Trophoblast cell (in vitro differentiated cells and primary cell): ENCODE measurements at regions not wholly inside any gene's neighbourhood (a gene's known extent, or its start where the extent isn't known, plus 50 kb on each side); places are given as distances from the start of the nearest gene placed in this dataset.

Source experiments
- DNase-seq, 2 donors: peaks; one replicate each; pipeline ENCODE4 v3.0.0-alpha.2; 2016
- H2AFZ ChIP-seq: 2 replicates; pipeline ENCODE4 v1.6.1; 2013; ENCODE audit warnings: low read length, moderate library complexity, mild to moderate bottlenecking; ENCODE audit not compliant: insufficient read depth, poor library complexity
- H2AK5ac ChIP-seq: 2 replicates; pipeline ENCODE4 v1.6.1; 2013; ENCODE audit warnings: mild to moderate bottlenecking, low read length
- H2BK120ac ChIP-seq: 2 replicates; pipeline ENCODE4 v1.6.1; 2013; ENCODE audit warnings: low read length, mild to moderate bottlenecking, moderate library complexity; ENCODE audit not compliant: insufficient read depth, poor library complexity
- H2BK12ac ChIP-seq: 2 replicates; pipeline ENCODE4 v1.6.1; 2013; ENCODE audit warnings: mild to moderate bottlenecking, low read length, moderate library complexity
- H2BK5ac ChIP-seq: 2 replicates; pipeline ENCODE4 v1.6.1; 2013; ENCODE audit warnings: low read length, low read depth, moderate library complexity, mild to moderate bottlenecking; ENCODE audit not compliant: poor library complexity
- H3K14ac ChIP-seq: 2 replicates; pipeline ENCODE4 v1.6.1; 2013; ENCODE audit warnings: mild to moderate bottlenecking, low read length
- H3K18ac ChIP-seq: 2 replicates; pipeline ENCODE4 v1.6.1; 2013; ENCODE audit warnings: mild to moderate bottlenecking, low read length
- H3K23ac ChIP-seq: 2 replicates; pipeline ENCODE4 v1.6.1; 2013; ENCODE audit warnings: low read length
- H3K27ac ChIP-seq: 2 replicates; pipeline ENCODE4 v1.5.1; 2013; ENCODE audit warnings: low read depth, mild to moderate bottlenecking, inconsistent platforms, low read length, moderate library complexity
- H3K27me3 ChIP-seq: 2 replicates; pipeline ENCODE4 v1.6.1; 2013; ENCODE audit warnings: inconsistent platforms, mild to moderate bottlenecking, low read length, moderate library complexity; ENCODE audit not compliant: insufficient read depth
- H3K36me3 ChIP-seq, 2 experiments: 1 replicate in 1 of 2; 2 replicates in 1 of 2; pipeline ENCODE4 v1.6.1; 2013; ENCODE audit warnings: low read length in 2 of 2, mild to moderate bottlenecking in 2 of 2, moderate library complexity in 1 of 2; ENCODE audit not compliant: insufficient read depth in 2 of 2, control insufficient read depth in 1 of 2
- H3K4ac ChIP-seq: 2 replicates; pipeline ENCODE4 v1.6.1; 2013; ENCODE audit warnings: low read depth, mild to moderate bottlenecking, low read length, moderate library complexity
- H3K4me1 ChIP-seq, 2 experiments: 1 replicate in 1 of 2; 2 replicates in 1 of 2; pipeline ENCODE4 v1.6.1; 2013; ENCODE audit warnings: low read length in 2 of 2, mild to moderate bottlenecking in 2 of 2, moderate library complexity in 1 of 2; ENCODE audit not compliant: insufficient read depth in 2 of 2, control insufficient read depth in 1 of 2
- H3K4me2 ChIP-seq: 2 replicates; pipeline ENCODE4 v1.6.1; 2013; ENCODE audit warnings: inconsistent platforms, mild to moderate bottlenecking, low read length, moderate library complexity
- H3K4me3 ChIP-seq: 2 replicates; pipeline ENCODE4 v1.5.1; 2013; ENCODE audit warnings: mild to moderate bottlenecking, low read depth, low read length, inconsistent platforms
- H3K79me1 ChIP-seq: one replicate; pipeline ENCODE4 v1.6.1; 2013; ENCODE audit warnings: low read length
- H3K79me2 ChIP-seq: 2 replicates; pipeline ENCODE4 v1.6.1; 2013; ENCODE audit warnings: low read length, mild to moderate bottlenecking; ENCODE audit not compliant: control insufficient read depth, insufficient read depth, poor library complexity
- H3K9ac ChIP-seq: 2 replicates; pipeline ENCODE4 v1.6.1; 2013; ENCODE audit warnings: mild to moderate bottlenecking, low read length
- H3K9me3 ChIP-seq: 2 replicates; pipeline ENCODE4 v1.6.1; 2013; ENCODE audit warnings: low read depth, mild to moderate bottlenecking, control low read depth, inconsistent platforms, low read length; ENCODE audit not compliant: insufficient read depth
- H4K12ac ChIP-seq: 2 replicates; pipeline ENCODE4 v1.6.1; 2013; ENCODE audit warnings: low read depth, mild to moderate bottlenecking, low read length, moderate library complexity
- H4K8ac ChIP-seq: 2 replicates; pipeline ENCODE4 v1.6.1; 2013; ENCODE audit warnings: low read depth, mild to moderate bottlenecking, low read length, moderate library complexity
- H4K91ac ChIP-seq: one replicate; pipeline ENCODE4 v1.6.1; 2013; ENCODE audit warnings: low read depth, mild to moderate bottlenecking, low read length, moderate library complexity
- WGBS: extraction: QIAGEN DNeasy Blood & Tissue Kit; methylation state at CpG from one replicate; pipeline ENCODE4 v1.1.7; 2013; ENCODE audit warnings: missing lambda C conversion rate; ENCODE audit not compliant: insufficient read length, insufficient coverage; ENCODE audit errors: extremely low coverage; 5-methylcytosine and 5-hydroxymethylcytosine counted together

DNA sequence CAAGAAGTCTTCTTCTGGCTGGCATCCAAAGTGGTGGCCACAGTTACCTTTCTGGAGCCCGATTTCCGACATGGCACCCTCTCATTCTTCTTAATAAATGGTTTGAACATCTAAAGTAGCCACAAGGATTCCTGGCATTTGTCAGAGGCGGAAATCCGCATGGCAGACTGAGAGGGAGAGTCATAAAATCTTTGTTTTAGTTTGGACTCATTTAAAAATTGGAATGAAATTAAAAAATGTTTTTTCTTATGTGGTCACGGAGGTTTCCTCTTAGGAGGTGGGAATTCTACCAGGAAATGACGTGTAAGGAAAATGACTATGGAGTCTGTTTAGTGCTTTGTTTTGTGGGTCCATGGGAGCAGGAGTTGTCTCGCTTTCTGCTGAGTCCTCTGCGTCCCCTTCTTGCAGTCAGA, 133.0 kb upstream of the PTCH1 start:
- Histone ChIP-seq H3K36me3 (no peaks in the 10 kb centered on the region), H4K91ac (no peak overlapping the region), H2BK12ac (no peak overlapping the region), H3K4ac (no peak overlapping the region), H2AK5ac (no peak overlapping the region), H3K9me3 (peaks cover 2% of the 10 kb centered on the region), H3K4me3 (no peak overlapping the region), H3K27ac (no peak overlapping the region), H3K4me2 (no peak overlapping the region), H2AFZ (no peak overlapping the region), H3K79me2 (no peaks in the 10 kb centered on the region), H3K4me1 (no peaks in the 10 kb centered on the region), H3K18ac (no peak overlapping the region), H3K14ac (no peak overlapping the region), H2BK120ac (no peak overlapping the region), H3K27me3 (no peaks in the 10 kb centered on the region), H3K79me1 (no peaks in the 10 kb centered on the region), H2BK5ac (no peak overlapping the region), H4K12ac (no peak overlapping the region), H4K8ac (no peak overlapping the region), H3K9ac (no peak overlapping the region), H3K23ac (no peak overlapping the region)
- DNase-seq, result no peak
- no CpG with 5 or more reads among the region's 8 CpGs for WGBS

DNA sequence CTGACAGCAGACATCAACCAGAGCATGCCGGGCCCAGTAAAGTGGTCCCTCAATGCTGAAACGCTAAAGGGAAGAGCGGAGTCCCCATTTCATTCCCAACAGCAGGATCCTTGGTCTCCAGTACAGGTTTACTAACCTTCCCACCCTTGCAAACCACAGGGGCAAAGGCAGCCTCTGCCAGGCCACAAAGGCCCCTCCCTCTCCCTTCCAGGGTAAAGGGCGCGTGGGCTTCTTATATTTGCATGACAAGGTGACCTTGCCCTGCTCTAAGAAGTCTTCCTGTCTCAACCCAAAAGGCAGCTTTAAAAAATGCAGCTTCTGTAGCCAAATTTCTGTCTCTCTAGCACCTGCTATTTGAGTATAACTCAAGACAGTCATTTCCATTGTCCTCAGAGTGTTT, 131.5 kb upstream of the PTCH1 start:
- H4K12ac ChIP-seq, result no peak overlapping the region
- H3K4me2 ChIP-seq, result no peak overlapping the region
- no peak overlapping the region for H2BK12ac ChIP-seq
- no peak overlapping the region for H3K9ac ChIP-seq
- H3K27ac ChIP-seq, result no peak overlapping the region
- H3K4me1 ChIP-seq, result no peaks in the 10 kb centered on the region
- H3K36me3 ChIP-seq, result no peaks in the 10 kb centered on the region
- no peak overlapping the region for H3K4ac ChIP-seq
- no peak overlapping the region for H4K91ac ChIP-seq
- H3K9me3 ChIP-seq, result peaks cover 2% of the 10 kb centered on the region
- H3K27me3 ChIP-seq, result no peaks in the 10 kb centered on the region
- no peak overlapping the region for H4K8ac ChIP-seq
- no peak overlapping the region for H3K14ac ChIP-seq
- no peak for DNase-seq
- H2BK5ac ChIP-seq, result no peak overlapping the region
- H3K4me3 ChIP-seq, result no peak overlapping the region
- H3K23ac ChIP-seq, result no peak overlapping the region
- no peak overlapping the region for H2BK120ac ChIP-seq
- WGBS, result no CpG with 5 or more reads among the region's 5 CpGs
- no peak overlapping the region for H2AK5ac ChIP-seq
- no peak overlapping the region for H3K18ac ChIP-seq
- H3K79me1 ChIP-seq, result no peaks in the 10 kb centered on the region
- H3K79me2 ChIP-seq, result no peaks in the 10 kb centered on the region
- H2AFZ ChIP-seq, result no peak overlapping the region

GRCh38 chr9:95645992-95646391, 129.2 kb upstream of the PTCH1 start:
- no peak overlapping the region for H2AFZ ChIP-seq
- H3K4me2 ChIP-seq, result no peak overlapping the region
- no peak for DNase-seq
- H3K4ac ChIP-seq, result no peak overlapping the region
- H3K27me3 ChIP-seq, result no peaks in the 10 kb centered on the region
- no peaks in the 10 kb centered on the region for H3K4me1 ChIP-seq
- H3K4me3 ChIP-seq, result no peak overlapping the region
- H2AK5ac ChIP-seq, result no peak overlapping the region
- H3K18ac ChIP-seq, result no peak overlapping the region
- no peak overlapping the region for H3K23ac ChIP-seq
- H3K9ac ChIP-seq, result no peak overlapping the region
- no peak overlapping the region for H2BK12ac ChIP-seq
- H3K9me3 ChIP-seq, result no peaks in the 10 kb centered on the region
- H4K12ac ChIP-seq, result no peak overlapping the region
- no peak overlapping the region for H4K8ac ChIP-seq
- no peak overlapping the region for H4K91ac ChIP-seq
- no peak overlapping the region for H3K27ac ChIP-seq
- H3K79me2 ChIP-seq, result no peaks in the 10 kb centered on the region
- no peak overlapping the region for H3K14ac ChIP-seq
- no peak overlapping the region for H2BK5ac ChIP-seq
- no peak overlapping the region for H2BK120ac ChIP-seq
- H3K79me1 ChIP-seq, result no peaks in the 10 kb centered on the region
- no peaks in the 10 kb centered on the region for H3K36me3 ChIP-seq

GRCh38 chr9:95645579-95645978, 128.8 kb upstream of the PTCH1 start:
- H2BK12ac ChIP-seq, result no peak overlapping the region
- no peaks in the 10 kb centered on the region for H3K9me3 ChIP-seq
- H3K79me1 ChIP-seq, result no peaks in the 10 kb centered on the region
- H3K4me1 ChIP-seq, result no peaks in the 10 kb centered on the region
- H2BK5ac ChIP-seq, result no peak overlapping the region
- H2AFZ ChIP-seq, result no peak overlapping the region
- no peak overlapping the region for H3K23ac ChIP-seq
- no peak overlapping the region for H3K27ac ChIP-seq
- H2AK5ac ChIP-seq, result no peak overlapping the region
- H3K9ac ChIP-seq, result no peak overlapping the region
- no peak overlapping the region for H4K91ac ChIP-seq
- H3K4me3 ChIP-seq, result no peak overlapping the region
- no peaks in the 10 kb centered on the region for H3K79me2 ChIP-seq
- H3K36me3 ChIP-seq, result no peaks in the 10 kb centered on the region
- H2BK120ac ChIP-seq, result no peak overlapping the region
- no peak for DNase-seq
- no peak overlapping the region for H3K14ac ChIP-seq
- H3K18ac ChIP-seq, result no peak overlapping the region
- H3K4ac ChIP-seq, result no peak overlapping the region
- no peak overlapping the region for H4K12ac ChIP-seq
- no peak overlapping the region for H4K8ac ChIP-seq
- WGBS, result no CpG with 5 or more reads among the region's 2 CpGs
- H3K4me2 ChIP-seq, result no peak overlapping the region
- no peaks in the 10 kb centered on the region for H3K27me3 ChIP-seq

DNA sequence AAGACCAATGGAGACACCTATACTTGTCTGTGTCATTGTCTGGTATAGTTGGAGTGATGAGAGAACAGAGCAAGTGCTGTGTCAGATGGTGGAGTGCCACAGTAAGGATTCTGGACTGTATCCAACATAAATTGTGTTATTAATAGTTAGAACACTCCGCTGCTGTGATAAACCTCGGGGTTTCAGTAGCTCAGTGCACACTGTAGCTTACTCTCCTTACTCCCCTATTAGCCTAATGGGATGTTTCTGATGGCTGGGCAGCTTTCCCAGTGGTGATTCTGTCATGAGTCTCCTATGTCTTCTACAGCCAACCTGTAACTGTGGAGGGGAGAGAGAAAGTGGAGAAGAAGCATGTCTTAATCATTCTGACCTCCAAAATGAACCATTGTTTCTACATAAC, 127.6 kb upstream of the PTCH1 start:
- no CpG with 5 or more reads among the region's 2 CpGs for WGBS
- H4K91ac ChIP-seq, result no peak overlapping the region

More for the DNA sequence above, 127.6 kb upstream of the PTCH1 start:
- Histone ChIP-seq H3K27ac (no peak overlapping the region), H3K4ac (no peak overlapping the region), H3K4me1 (no peaks in the 10 kb centered on the region), H4K8ac (no peak overlapping the region), H3K79me1 (no peaks in the 10 kb centered on the region), H3K4me2 (no peak overlapping the region), H2AK5ac (no peak overlapping the region), H2AFZ (no peak overlapping the region), H3K27me3 (no peaks in the 10 kb centered on the region), H3K14ac (no peak overlapping the region), H3K18ac (no peak overlapping the region), H3K9ac (no peak overlapping the region), H3K4me3 (no peak overlapping the region), H3K9me3 (no peaks in the 10 kb centered on the region), H3K23ac (no peak overlapping the region), H2BK12ac (no peak overlapping the region), H3K79me2 (no peaks in the 10 kb centered on the region), H3K36me3 (no peaks in the 10 kb centered on the region), H2BK5ac (no peak overlapping the region), H4K12ac (no peak overlapping the region), H2BK120ac (no peak overlapping the region)
- DNase-seq, result no peak
